AG08396 (cell line): ENCODE measurements at regions not wholly inside any gene's neighbourhood (a gene's known extent, or its start where the extent isn't known, plus 50 kb on each side); places are given as distances from the start of the nearest gene placed in this dataset.

Experiments
- DNase-seq: peaks from one replicate; pipeline ENCODE4 v3.0.0; 2012; ENCODE audit warnings: low spot score, mixed read lengths

GRCh38 chr10:10902951-10903350 lies 114.7 kb upstream of the CELF2 start:
- DNase-seq = peak; percentile 10

GRCh38 chr10:10903620-10904019 lies 114.1 kb upstream of the CELF2 start:
- no peak for DNase-seq

DNA sequence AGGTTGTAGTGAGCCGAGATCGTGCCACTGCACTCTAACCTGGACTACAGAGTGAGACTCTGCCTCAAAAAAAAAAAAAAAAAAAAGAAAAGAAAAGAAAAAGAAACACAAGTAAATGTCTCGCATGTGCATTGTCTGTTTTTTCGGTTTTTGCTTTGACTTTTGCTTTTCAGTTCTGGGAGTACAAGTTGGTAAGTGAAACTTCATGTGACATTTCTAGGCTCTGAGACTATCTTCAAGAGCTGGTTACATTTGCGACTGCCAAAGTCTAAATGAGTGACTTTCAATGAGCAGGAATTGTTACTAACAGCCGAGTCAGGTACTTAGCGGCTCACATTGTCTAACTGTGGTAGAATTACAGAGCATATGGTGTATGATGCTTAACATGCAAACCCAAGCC lies 107.0 kb upstream of the CELF2 start:
- DNase-seq = no peak

DNA sequence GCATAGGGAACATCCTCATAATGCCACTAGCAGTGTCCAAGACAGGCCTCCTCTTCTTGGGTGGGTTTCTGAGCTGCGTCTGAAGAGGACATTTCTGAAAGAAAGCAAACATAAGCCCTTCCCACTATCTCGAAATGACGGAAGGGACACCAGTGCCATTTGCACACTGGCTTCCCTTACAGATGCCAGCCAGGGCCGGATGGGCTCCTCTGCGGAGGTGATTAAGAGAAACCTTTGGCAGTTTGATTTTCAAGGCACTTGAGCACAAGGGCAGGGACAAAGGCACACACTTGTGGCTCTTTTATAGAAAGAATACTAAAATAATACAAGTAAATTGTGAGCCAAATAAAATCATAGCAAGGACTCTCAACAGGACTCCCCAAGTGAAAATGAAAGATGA lies 106.6 kb upstream of the CELF2 start:
- no peak for DNase-seq

DNA sequence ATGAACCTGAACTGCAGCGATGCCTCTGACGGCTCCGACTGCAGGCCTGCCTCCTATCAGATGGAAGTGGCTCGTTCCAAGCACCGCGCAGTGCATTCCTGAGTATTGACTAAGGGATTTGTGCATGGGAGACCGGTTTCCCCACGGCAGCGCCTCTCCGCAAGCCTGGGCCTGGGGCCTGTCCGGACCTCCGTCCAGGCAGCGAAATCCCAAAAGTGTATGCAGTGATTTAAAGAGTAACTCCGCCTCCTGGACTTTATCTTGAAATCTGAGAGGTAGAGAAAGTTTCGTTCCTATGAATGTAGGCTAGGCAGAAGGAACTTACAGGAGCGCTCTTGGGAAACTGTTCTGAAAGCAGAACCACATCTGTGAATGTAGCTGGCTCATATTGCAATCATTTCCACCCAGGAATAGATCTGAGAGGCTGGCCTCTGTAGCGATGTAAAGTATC lies 106.2 kb upstream of the CELF2 start:
- DNase-seq = peak; percentile 80

DNA sequence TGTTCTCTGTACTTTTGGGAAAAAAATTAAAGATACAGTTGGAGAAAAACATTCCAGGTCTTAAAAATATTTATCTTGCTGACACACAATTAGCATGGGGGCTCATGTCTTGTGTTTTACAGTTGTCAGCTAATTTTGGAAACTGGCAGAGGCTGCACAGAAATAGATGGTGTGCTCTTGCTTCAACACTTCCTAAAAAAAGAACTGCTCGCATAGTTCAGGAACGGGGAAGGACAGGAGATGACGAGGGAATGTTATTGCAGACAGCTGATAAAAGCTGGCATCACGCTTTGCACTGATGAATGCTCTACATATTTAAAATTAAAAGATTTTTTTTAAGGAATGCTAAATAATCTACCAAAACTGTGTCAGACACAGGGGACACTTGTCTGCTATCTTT lies 103.5 kb upstream of the CELF2 start:
- DNase-seq = peak; percentile 9

- DNase-seq = no peak
Measured at GRCh38 chr10:10915215-10915614, 102.5 kb upstream of the CELF2 start.

- no peak for DNase-seq
Measured at GRCh38 chr10:10917031-10917430, 100.6 kb upstream of the CELF2 start.

DNA sequence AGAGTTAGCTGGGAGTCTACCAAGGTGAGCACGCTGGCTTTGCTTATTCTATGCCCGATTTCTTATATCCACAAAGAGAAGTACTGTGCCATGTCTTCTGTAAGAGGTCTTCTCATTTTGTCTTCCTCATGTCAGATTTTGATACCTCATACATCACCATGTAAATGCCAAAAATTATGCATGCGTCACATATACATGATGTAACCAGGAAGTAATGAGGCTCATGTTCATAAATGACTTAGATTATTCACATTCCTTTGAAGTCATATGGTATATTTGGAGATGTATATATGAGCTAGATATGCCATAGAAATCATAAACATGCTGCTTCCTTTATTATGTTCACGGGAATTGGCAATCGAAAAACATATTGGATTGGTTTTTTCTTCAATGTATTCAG lies 97.7 kb upstream of the CELF2 start:
- DNase-seq = no peak

DNA sequence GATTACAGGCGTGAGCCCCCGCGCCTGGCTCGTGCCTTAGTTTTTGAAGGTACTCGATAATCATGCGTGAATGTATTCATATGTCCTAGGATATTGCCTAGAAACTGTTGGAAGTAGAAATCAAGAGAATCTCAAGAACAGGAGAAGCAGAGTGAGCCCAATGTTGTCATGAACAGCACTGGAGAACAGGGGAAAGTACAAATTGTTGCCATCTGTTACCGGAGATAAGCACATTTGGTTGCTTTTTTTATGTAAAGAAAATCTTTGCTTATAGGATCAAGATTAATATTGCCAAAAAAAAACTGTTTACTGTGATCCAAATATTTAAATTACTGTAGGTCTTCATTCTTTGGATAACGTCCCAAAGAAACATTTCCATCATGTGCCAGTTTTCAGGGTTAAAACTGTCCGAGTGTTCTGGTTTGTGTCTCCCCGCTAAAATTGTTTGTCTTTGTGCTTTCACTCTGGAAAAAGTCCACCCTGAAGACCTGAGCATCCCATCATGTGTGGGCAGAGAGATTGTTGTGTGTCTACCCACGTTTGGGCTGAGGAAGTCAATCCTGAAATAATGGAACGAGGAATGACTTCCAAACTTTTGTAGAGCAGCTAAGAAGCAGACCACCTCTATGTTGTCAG lies 95.7 kb upstream of the CELF2 start:
- DNase-seq = no peak

- DNase-seq = no peak
Measured at GRCh38 chr10:10923029-10923651, 94.5 kb upstream of the CELF2 start.

- DNase-seq = no peak
Measured at GRCh38 chr10:10925667-10926066, 92.0 kb upstream of the CELF2 start.

DNA sequence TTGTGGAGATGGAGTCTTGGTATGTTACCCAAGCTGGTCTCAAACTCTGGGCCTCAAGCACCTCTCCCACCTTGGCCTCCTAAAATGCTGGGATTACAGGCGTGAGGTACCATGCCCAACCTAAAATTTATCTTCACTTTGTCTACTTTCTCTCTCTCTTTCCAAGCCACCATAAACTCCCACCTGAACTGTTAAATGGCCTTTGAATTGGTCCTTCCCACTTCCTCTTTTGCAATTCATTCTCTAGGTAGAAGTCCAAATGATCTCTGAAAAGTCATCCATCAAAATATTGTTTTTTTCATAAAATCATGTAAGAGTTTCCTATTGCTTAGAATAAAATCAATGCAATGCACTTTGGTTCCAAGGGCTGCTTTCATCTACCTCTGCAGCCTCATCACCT lies 90.1 kb upstream of the CELF2 start:
- no peak for DNase-seq

GRCh38 chr10:10930979-10931743 lies 86.5 kb upstream of the CELF2 start:
- DNase-seq = no peak

DNA sequence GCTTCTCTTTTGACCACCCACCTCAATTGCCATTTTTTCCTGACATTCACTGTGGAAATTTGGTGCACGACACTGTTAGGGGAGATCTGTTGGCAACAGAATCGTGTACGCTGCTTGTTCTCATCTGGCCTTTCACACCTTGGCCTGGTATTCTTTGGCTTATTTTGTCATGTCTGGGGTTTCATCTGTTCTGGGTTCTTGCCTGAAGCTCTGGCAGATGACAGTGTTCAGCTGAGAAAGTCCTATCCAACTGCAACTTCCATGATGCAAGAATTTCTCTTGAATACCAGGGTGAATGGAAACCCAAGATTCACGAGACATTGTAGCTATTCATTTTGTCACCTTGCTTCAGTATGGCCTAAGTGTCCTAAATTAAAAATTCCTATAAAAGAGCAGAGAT lies 82.6 kb upstream of the CELF2 start:
- DNase-seq = no peak

- DNase-seq = no peak
Measured at GRCh38 chr10:10938676-10939075, 79.0 kb upstream of the CELF2 start.

DNA sequence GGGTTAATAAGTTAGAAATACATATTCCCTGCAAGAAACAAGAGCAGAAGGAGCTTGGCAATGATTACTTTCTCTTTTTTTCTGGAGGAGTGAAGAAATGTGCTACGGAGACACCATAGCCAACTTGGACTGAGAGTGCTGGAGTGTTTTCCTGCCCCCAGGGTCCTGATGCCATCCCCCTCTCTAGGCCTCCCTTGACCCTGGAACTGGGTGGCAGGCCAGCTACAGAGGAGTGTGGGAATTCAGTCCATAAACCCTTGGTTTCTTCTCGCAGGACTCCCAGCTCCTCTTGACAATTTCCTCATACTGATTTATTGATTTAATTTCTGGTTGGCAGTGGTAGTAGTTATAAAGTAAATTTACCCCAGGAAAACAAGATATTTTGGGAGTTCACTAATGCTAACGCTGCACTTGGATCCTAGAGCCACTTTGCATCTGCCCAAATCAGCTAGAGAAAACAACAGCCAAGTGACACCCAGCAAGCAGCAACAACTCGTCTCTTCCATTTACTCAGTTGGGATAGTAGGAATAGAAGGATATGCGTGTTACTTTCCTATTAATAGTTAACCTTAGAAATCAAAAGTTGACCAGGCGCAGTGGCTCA lies 76.4 kb upstream of the CELF2 start:
- no peak for DNase-seq

GRCh38 chr10:10942441-10942840 lies 75.2 kb upstream of the CELF2 start:
- peak; percentile 10 for DNase-seq

DNA sequence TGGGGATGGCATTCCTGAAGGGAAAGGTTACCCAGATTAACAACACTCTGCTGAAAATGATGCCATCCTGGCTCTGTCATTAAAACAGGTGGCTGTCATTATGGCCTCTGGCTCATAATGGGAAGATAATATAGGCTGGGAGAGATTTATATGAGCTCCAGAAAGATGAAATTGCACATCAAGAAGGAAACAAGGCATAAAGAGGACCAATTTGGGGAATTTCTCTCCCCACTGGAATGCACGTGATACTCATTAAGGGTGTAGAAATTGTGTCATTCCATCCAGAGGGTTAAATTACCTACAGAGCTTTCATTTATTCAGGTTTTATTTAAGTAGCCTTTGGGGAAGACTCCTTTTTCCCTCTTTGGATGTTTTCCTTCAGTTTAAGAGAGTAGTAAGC lies 71.6 kb upstream of the CELF2 start:
- DNase-seq = no peak

GRCh38 chr10:10946801-10947200 lies 70.9 kb upstream of the CELF2 start:
- DNase-seq = no peak

DNA sequence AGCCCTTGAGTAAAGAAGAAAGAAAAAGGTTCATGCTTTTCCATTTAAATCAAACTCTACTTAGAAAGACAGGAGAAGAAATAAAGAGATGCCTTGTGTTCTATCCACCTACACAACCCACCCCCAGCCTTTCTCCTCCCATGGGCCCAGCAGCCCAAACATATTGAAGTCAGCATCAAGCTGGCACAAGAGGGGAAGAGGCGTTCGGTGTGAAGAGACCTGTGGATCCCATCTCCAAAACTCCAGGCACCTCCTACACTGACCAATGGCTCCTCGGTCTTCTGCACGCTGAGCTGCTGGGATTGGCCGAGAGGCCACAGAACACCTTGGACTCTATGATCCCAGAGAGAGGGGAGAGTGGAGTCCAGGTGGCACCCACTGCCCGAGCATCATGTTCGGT lies 66.0 kb upstream of the CELF2 start:
- DNase-seq = no peak

GRCh38 chr10:10952800-10953199 lies 64.9 kb upstream of the CELF2 start:
- DNase-seq = no peak
